EH (cell line): ENCODE measurements at regions not wholly inside any gene's neighbourhood (a gene's known extent, or its start where the extent isn't known, plus 50 kb on each side); places are given as distances from the start of the nearest gene placed in this dataset.

ENCODE experiments used
- DNase-seq: peaks from one replicate; pipeline ENCODE4 v3.0.0-alpha.2; 2015; ENCODE audit warnings: low read depth

GRCh38 chr4:136412708-136413107 is 1119.6 kb downstream of the PCDH18 start:
- DNase-seq = no peak

- DNase-seq = no peak
Observed at GRCh38 chr4:136400829-136401228, 1131.5 kb downstream of the PCDH18 start.

DNA sequence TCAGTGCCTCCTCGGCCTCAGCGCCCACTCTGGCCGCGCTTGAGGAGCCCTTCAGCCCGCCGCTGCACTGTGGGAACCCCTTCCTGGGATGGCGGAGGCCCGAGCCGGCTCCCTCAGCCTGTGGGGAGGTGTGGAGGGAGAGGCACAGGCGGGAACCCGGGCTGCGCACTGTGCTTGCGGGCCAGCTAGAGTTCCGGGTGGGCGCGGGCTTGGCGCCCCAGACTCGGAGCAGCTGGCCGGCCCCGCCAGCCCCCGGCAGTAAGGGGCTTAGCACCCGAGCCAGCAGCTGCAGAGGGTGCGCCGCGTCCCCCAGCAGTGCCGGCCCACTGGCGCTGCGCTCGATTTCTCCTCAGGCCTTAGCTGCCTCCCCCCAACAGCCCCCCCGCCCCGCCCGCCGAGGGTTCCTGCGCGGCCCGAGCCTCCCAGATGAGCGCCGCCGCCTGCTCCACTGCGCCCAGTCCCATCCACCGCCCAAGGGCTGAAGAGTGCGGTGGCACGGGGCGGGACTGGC is 1137.0 kb downstream of the PCDH18 start:
- no peak for DNase-seq

- DNase-seq = no peak
Observed at GRCh38 chr4:136392576-136392975, 1139.7 kb downstream of the PCDH18 start.

- no peak for DNase-seq
Observed at GRCh38 chr4:136390824-136391223, 1141.5 kb downstream of the PCDH18 start.

DNA sequence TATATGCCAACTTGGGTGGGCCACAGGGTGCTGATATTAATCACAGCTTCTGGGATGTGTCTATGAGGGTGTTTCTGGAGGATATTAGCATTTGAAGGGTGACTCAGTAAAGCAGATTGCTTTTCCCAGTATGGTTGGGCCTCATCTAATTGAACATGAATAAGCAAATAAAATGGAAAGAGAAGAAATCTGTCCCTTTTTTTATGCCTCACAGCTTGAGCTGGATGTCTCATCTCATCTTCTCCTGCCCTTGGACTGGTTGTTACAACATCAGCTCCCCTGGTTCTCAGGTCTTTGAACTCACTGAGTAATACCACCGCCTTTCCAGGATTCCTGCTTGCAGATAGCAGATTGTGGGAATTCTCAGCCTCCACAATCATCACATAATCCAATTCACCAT is 1149.2 kb downstream of the PCDH18 start:
- no peak for DNase-seq

GRCh38 chr4:136371231-136371630 is 1161.1 kb downstream of the PCDH18 start:
- no peak for DNase-seq

DNA sequence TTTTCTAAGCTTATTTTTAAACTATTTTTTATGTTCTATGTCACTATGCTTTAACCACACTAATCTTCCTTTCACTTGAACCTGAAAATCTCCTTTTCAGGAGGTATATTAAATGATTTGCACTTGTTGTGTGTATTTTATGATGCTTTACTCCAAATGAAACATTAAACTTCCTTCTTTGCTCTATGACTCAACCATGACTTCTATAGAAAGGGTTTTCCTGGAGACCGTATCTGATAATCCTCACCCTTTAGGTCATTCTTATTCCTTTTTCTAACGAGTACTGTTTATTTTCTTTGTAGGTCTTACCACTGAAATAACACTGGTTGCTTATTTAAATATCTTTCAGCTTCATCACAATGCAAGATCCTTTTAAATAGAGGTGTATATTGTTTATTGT is 1163.2 kb downstream of the PCDH18 start:
- no peak for DNase-seq

DNA sequence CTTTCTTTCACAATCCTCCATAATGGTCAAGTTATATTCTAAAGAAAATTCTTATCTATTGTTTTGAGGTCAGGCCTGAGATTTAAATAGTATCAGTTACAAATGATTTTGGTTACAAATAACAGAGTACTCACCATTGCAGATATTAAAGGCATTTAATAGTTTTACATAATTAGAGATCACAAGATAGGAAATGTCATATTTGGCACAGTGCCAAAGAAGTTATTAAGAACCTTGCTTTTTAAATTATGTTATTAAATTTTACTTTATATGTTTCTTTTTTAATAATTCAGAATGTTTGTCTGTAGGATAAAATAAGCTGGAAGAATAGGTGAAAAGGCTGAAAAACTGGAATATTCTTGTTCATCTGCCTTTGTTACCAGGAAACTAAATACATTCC is 1174.7 kb downstream of the PCDH18 start:
- no peak for DNase-seq

DNA sequence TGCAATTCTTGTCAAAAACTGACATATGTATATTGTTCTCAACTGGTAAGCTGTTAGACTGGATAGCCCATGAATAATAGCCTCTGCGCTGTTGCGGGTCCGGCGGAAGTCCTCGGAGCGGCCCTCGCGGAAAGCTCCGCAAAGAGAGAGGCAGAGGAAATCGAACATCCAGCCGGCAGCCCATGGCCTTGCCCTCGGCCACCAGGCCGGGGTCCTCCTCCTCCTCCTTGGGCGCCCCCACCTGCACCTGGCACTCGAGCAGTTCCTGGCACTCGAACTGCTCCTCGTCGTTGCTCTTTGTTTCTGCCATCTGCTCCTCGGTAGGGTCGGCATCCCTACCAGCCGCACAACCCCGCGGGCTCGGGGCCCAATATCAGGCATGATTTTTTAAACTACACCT is 1176.3 kb downstream of the PCDH18 start:
- no peak for DNase-seq

- no peak for DNase-seq
Observed at GRCh38 chr4:136343340-136343739, 1189.0 kb downstream of the PCDH18 start.

GRCh38 chr4:136342666-136343065 is 1189.6 kb downstream of the PCDH18 start:
- no peak for DNase-seq

DNA sequence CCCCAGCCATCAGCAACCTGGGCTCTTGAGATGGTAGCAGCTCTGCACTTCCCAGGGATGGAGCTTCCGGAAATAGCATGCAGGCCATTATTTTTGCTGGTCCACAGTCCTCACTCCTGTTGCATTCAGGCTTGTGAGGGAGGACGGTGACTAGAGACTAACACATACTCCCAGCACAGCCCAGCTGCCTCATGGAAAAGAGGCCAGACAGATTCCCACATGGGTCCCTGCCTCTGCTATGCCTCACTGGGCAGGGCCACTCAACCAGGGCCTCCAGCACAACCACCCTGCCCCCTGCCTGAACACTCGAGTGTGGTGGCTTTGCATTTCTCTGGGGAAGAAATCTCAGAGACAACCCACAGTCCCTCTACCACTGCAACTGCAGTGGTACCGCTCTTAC is 1195.1 kb downstream of the PCDH18 start:
- DNase-seq = no peak

DNA sequence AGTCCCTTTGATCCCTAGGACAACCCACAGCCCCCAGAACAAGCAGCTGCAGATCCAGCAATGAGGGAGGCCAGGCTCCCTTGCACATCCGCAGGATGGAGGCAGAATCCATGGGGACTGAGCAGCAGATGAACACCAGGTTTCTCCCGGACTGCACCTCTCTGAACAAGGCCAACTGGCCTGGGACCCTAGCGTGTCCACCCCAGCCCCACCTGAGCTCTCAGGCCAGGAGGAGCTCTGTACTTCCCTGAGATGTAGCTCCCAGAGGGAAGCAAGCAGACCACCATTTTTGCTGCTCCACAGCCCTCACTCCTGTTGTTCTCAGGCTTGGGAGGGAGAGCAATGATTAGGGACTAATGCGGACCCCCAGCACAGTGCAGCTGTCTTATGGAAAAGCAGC is 1195.8 kb downstream of the PCDH18 start:
- DNase-seq = no peak

DNA sequence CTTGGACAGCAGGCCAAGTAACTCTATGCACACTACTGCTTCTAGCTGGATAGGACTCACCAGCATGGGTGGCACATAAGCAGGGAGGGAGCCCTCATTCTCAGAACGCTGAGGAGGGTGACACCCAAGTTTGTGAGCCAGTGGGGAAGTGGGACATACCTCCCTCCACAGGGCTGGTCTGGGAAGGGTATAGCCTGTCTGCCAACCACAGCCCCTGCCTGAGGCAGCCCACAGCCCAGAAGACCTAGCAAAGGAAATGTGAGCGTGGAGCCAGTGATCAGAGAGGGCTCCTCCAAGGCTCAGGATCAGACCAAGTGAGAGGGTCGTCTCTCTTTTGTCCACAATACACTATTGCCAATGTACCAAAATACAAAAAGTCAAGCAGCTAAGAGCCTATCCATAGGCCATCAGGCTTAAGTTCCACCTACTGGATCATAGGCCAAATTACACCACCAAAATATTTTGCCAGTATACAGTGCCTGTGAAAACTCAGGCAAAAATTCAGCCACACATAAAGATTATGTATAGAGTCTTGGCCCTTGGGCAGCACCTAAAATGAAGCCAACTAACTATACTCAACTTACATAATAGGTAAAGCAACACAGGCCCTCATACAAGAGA is 1203.1 kb downstream of the PCDH18 start:
- DNase-seq = no peak

- no peak for DNase-seq
Observed at GRCh38 chr4:136328131-136328530, 1204.2 kb downstream of the PCDH18 start.

- DNase-seq = no peak
Observed at GRCh38 chr4:136320465-136320813, 1211.9 kb downstream of the PCDH18 start.

DNA sequence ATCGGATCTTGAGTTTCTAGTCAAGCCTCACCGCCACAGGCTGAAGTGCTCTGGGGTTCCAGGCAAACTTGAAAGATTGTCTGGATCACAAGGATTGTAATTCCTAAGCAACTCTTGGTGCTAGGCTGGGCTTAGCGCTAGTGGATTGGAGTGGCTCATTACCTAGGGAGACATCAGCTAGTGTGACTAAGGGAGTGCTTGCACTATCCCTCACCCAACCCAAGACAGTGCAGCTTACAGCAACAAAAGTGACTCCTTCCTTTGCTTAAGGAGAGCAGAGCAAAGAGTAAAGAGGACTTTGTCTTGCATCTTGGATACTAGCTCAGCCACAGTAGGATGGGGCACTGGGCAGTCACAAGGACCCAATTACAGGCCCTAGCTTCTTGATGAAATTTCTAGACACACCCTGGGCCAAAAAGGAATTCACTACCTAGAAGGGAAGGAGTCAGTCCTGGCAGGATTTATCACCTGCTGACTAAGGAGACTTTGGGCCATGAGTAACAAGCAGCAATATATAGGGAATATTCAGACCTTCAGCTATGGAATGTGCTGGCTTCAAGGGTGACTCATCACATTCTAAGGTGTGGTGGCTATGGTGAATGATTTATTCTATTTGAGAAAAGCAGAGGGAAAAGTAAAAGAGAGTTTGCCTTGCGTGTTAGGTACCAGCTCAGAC is 1212.4 kb downstream of the PCDH18 start:
- no peak for DNase-seq

DNA sequence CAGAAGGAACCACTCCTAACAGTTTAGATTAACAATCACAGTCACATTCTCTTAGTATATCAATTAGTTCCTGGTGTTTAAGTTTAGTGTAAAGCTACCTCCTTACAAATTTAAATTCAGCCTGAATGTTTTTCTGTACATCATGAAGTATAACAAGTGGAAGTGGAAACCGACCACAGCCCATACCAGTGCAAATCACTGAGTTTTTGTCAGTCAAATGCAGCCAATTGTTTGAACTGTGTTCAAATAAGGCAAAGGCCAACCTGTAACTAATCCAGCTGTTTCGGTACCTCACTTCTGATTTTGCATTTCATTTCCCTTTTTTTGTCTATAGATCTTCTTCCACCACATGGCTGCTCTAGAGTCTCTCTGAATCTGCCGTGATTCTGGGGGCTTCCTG is 1215.3 kb downstream of the PCDH18 start:
- DNase-seq = no peak

GRCh38 chr4:136314686-136315085 is 1217.6 kb downstream of the PCDH18 start:
- no peak for DNase-seq

DNA sequence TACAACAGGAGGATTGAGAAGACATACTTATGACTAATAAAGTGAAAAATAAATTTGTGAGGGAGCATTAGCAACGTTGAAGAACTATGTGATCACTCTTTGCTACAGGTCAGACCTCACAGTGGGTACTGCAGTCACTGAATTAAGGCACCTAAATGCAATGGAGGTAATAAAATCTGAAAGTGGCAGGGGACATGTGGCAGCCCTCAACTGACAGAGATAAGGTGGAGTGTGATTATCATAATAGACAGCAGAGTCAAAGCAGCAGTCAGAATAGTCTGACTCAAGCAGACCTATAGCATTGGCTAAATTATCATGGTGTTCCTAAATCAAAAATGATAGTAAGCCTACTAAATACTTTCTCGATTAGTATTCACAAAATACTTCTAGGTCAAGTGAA is 1220.5 kb downstream of the PCDH18 start:
- DNase-seq = no peak

GRCh38 chr4:136307765-136308164 is 1224.5 kb downstream of the PCDH18 start:
- no peak for DNase-seq

DNA sequence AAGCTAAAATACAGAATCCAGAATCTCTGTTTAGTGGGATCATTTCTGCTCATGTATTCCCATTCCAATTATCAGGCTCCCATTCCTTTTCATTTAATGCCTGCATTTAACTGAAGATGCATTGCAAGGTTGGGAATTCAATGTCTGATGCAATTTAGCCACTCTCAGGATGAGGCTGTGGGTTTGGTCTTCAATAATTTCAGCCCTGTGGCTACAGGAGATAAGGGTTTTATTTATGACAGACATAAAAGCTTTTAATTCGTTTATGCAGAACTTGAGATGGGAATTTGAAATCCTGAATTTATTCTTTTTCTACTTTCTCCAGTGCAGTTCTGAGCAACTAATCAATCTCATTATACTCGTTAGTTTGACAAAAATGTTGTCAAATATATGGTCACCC is 1225.9 kb downstream of the PCDH18 start:
- no peak for DNase-seq

GRCh38 chr4:136302566-136302965 is 1229.7 kb downstream of the PCDH18 start:
- DNase-seq = no peak
